Thyroid gland (tissue), 4 donors: ENCODE measurements at regions not wholly inside any gene's neighbourhood (a gene's known extent, or its start where the extent isn't known, plus 50 kb on each side); places are given as distances from the start of the nearest gene placed in this dataset.

Experiments used
- DNase-seq, 2 donors: peaks; one replicate each; pipeline ENCODE4 v3.0.0-alpha.2; 2019
- H3K27ac ChIP-seq, 3 donors: fragments of 200-600 bp; sonication (generic); 1 replicate in 2 of 3; 2 replicates in 1 of 3; pipeline ENCODE4 v1.5.1; 2016 to 2019; ENCODE audit warnings: mild to moderate bottlenecking in 1 of 3, moderate library complexity in 1 of 3
- H3K27me3 ChIP-seq: fragments of 200-600 bp; sonication (generic); one replicate; pipeline ENCODE4 v1.5.1; 2019
- H3K36me3 ChIP-seq, 2 donors: fragments of 200-600 bp; sonication (generic); one replicate each; pipeline ENCODE4 v1.5.1; 2016 to 2019
- H3K4me1 ChIP-seq, 2 donors: fragments of 200-600 bp; sonication (generic); one replicate each; pipeline ENCODE4 v1.5.1; 2017 to 2019
- H3K4me3 ChIP-seq, 3 donors: fragments of 200-600 bp; sonication (generic); replicated peaks in 1 of 3; 1 replicate in 2 of 3; 2 replicates in 1 of 3; pipeline ENCODE4 v1.5.1; 2016; ENCODE audit warnings: mild to moderate bottlenecking in 1 of 3
- H3K9me3 ChIP-seq: fragments of 200-600 bp; sonication (generic); one replicate; pipeline ENCODE4 v1.5.1; 2017
- POLR2A ChIP-seq, 2 donors: fragments of 450-650 bp; IDR thresholded peaks; one replicate each; pipeline ENCODE4 v1.6.1; 2017; ENCODE audit warnings: antibody characterized with exemption in 2 of 2, mild to moderate bottlenecking in 2 of 2, moderate library complexity in 1 of 2
- WGBS, 2 donors: methylation state at CpG; one replicate each; pipeline ENCODE4 v1.1.5; 2017; 5-methylcytosine and 5-hydroxymethylcytosine counted together
- intact Hi-C: fragments of 100-400 bp; cut with DNase I; formaldehyde crosslinking; loops from one replicate; pipeline ENCODE4 v1.15.1; 2023
- TF ChIP-seq, protein P1 (sequence below), 6 experiments: fragments of 200-600 bp in 3 of 6; fragments of 450-650 bp in 3 of 6; sonication (generic) in 3 of 6; IDR thresholded peaks; one replicate each; pipeline ENCODE4 v1.5.1; 2016 to 2019; ENCODE audit warnings: antibody characterized with exemption in 6 of 6, mild to moderate bottlenecking in 2 of 6, inconsistent platforms in 1 of 6, moderate library complexity in 1 of 6

DNA sequence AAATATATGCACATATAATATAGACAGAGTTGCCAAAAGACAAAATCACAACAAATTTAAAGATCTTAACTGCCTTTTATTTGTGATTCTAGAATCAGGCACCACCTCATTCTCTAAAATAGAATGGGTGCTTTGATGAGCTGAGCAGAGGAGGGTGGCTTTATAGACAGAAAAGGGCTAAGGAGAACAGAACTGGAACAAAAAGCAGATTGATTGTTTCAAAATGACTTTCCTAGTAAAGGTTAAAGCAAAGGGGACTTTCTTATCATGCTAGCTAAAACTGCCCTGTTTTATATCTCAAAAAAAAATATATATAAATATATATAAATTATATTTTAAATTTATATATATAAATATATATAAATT is 287.6 kb downstream of the FAT3 start:
- H3K36me3 ChIP-seq, result no peaks in the 10 kb centered on the region
- no peaks in the 10 kb centered on the region for H3K9me3 ChIP-seq
- no peak for DNase-seq
- no peaks in the 10 kb centered on the region for H3K27me3 ChIP-seq
- H3K4me1 ChIP-seq, result no peaks in the 10 kb centered on the region
- no peak overlapping the region for H3K27ac ChIP-seq
- intact Hi-C loops, result no loop called here
- H3K4me3 ChIP-seq, result no peak overlapping the region
- TF ChIP-seq, protein P1, sequence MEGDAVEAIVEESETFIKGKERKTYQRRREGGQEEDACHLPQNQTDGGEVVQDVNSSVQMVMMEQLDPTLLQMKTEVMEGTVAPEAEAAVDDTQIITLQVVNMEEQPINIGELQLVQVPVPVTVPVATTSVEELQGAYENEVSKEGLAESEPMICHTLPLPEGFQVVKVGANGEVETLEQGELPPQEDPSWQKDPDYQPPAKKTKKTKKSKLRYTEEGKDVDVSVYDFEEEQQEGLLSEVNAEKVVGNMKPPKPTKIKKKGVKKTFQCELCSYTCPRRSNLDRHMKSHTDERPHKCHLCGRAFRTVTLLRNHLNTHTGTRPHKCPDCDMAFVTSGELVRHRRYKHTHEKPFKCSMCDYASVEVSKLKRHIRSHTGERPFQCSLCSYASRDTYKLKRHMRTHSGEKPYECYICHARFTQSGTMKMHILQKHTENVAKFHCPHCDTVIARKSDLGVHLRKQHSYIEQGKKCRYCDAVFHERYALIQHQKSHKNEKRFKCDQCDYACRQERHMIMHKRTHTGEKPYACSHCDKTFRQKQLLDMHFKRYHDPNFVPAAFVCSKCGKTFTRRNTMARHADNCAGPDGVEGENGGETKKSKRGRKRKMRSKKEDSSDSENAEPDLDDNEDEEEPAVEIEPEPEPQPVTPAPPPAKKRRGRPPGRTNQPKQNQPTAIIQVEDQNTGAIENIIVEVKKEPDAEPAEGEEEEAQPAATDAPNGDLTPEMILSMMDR (IDR thresholded peaks at IDR 0.05), result no peak
- no peak for TF ChIP-seq POLR2A (IDR thresholded peaks at IDR 0.05)

DNA sequence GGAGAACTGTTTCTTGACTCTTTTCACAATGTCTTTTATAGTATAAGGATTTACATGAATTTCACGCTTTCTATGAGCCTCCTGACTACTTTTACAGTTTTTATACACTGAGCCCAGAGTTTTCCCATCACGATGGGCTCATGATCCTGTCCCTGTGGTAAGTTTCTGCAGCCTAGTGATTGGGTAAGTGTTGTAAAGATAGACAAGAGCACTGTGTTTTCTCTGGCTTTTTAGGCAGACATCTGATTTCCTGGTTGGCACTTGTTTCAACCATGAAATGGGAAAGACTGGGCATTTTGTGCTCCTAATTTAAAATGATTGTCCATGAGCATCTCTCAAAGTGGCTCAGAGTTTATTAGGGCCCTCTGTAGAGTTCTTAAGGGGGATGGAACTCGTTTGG is 299.0 kb downstream of the FAT3 start:
- intact Hi-C loops, result no loop called here
- TF ChIP-seq, protein P1 (IDR thresholded peaks at IDR 0.05), result no peak
- TF ChIP-seq POLR2A (IDR thresholded peaks at IDR 0.05), result no peak
- no peaks in the 10 kb centered on the region for H3K27me3 ChIP-seq
- no peaks in the 10 kb centered on the region for H3K4me1 ChIP-seq
- H3K4me3 ChIP-seq, result no peak overlapping the region
- H3K9me3 ChIP-seq, result no peaks in the 10 kb centered on the region
- 62 to 64% methylated on average over 3 of the region's 3 CpGs for WGBS, 2 donors
- H3K27ac ChIP-seq, result no peak overlapping the region
- DNase-seq, result no peak
- no peaks in the 10 kb centered on the region for H3K36me3 ChIP-seq

DNA sequence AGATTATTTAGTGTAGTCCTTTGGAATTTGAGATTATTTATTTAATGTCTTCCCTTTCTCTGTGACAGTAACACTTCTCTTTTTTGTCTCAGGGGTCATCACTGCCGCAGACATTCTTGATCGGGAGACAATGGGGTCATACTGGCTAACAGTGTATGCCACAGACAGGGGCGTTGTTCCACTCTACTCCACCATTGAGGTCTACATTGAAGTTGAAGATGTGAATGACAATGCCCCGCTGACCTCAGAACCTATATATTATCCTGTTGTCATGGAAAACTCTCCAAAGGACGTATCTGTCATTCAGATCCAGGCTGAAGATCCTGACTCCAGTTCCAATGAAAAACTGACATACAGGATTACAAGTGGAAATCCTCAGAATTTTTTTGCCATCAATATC is 299.9 kb downstream of the FAT3 start:
- Histone ChIP-seq H3K4me1 (no peaks in the 10 kb centered on the region), H3K27me3 (no peaks in the 10 kb centered on the region), H3K36me3 (no peaks in the 10 kb centered on the region), H3K4me3 (no peak overlapping the region), H3K27ac (no peak overlapping the region), H3K9me3 (no peaks in the 10 kb centered on the region)
- intact Hi-C loops, result no loop called here
- WGBS, 2 donors, result 88 to 91% methylated on average over 5 of the region's 5 CpGs
- TF ChIP-seq, protein P1 (IDR thresholded peaks at IDR 0.05), result no peak
- no peak for TF ChIP-seq POLR2A (IDR thresholded peaks at IDR 0.05)
- DNase-seq, result no peak

DNA sequence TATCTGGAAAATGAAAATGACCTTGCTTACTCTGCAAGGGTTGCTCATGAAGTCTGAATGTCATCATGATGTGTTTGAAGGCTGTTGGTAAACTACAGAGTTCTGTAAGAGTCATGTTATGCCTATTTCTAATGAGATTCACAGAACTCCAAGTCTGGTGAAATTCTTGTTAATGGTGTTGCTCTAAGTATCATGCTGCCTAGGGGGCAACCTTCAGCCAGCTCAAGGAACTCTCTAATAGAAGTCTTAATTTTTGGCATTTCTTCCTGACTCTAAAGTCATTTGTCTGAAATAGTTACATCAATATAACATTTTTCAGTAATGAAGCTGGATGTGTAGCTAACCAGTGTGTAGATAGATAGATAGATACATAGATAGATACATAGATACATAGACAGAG is 302.8 kb downstream of the FAT3 start:
- H3K4me3 ChIP-seq, result no peak overlapping the region
- no peaks in the 10 kb centered on the region for H3K4me1 ChIP-seq
- no peak for TF ChIP-seq POLR2A (IDR thresholded peaks at IDR 0.05)
- TF ChIP-seq, protein P1 (IDR thresholded peaks at IDR 0.05), result no peak
- H3K27ac ChIP-seq, result no peak overlapping the region
- intact Hi-C loops, result no loop called here
- H3K27me3 ChIP-seq, result no peaks in the 10 kb centered on the region
- H3K9me3 ChIP-seq, result no peaks in the 10 kb centered on the region
- no peaks in the 10 kb centered on the region for H3K36me3 ChIP-seq
- DNase-seq, result no peak

DNA sequence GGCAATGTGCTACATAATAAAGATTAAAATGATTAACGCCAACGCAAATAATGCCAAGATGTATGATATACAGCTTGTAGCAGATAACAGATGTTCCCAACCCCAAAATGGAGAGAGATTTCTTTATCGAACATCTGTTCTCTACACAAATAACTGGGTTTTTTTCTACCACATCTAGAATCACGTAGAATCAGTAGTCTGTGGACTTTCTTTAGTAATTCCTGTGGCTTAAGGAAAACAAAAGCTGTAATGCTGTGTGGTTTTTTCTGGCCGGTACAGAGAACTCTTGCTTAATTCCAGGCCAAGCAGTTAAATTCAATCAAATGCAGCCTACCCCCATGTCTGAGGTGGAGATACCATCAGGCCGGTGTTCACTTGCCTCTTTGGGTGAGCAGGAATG is 303.4 kb downstream of the FAT3 start:
- Histone ChIP-seq H3K36me3 (no peaks in the 10 kb centered on the region), H3K27me3 (no peaks in the 10 kb centered on the region), H3K4me3 (no peak overlapping the region), H3K4me1 (no peaks in the 10 kb centered on the region), H3K27ac (no peak overlapping the region), H3K9me3 (no peaks in the 10 kb centered on the region)
- 88 to 93% methylated on average over 6 of the region's 6 CpGs for WGBS, 2 donors
- no peak for TF ChIP-seq POLR2A (IDR thresholded peaks at IDR 0.05)
- TF ChIP-seq, protein P1 (IDR thresholded peaks at IDR 0.05), result no peak
- intact Hi-C loops, result no loop called here
- DNase-seq, result no peak
